NCI-H2081 treated with DMSO at 0.1 percent for 48 hours (cell line): ENCODE measurements at regions not wholly inside any gene's neighbourhood (a gene's known extent, or its start where the extent isn't known, plus 50 kb on each side); places are given as distances from the start of the nearest gene placed in this dataset.

Source experiments
- DNase-seq: peaks from one replicate; lab custom pipeline; 2025; lab: John Stamatoyannopoulos, UW

GRCh38 chr2:144280009-144280408, 239.9 kb downstream of the ZEB2 start:
- no peak for DNase-seq

GRCh38 chr2:144279165-144279564, 240.8 kb downstream of the ZEB2 start:
- no peak for DNase-seq

- DNase-seq: no peak
These were observed 242.1 kb downstream of the ZEB2 start for GRCh38 chr2:144277622-144278354.

- no peak for DNase-seq
These were observed 244.6 kb downstream of the ZEB2 start for GRCh38 chr2:144275340-144275739.

GRCh38 chr2:144274131-144274530, 245.8 kb downstream of the ZEB2 start:
- no peak for DNase-seq

DNA sequence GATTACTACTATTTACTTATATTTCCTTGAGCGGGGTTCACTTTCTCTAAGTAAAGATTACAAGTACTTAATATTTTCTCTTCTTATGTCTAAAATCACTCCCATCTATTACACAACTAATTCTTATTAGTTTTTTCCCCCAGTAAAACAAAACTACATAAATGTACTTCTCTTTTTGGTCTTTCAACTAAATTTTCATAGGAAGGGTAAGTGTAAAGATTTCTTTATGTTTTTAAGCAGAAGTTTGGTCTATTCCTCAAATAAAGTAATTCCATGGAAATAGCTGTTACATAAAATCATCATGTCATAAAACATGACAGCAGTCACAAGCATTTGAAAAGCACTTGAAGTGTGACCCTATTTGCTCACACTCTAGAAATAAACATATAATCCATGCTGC, 249.0 kb downstream of the ZEB2 start:
- DNase-seq: no peak

DNA sequence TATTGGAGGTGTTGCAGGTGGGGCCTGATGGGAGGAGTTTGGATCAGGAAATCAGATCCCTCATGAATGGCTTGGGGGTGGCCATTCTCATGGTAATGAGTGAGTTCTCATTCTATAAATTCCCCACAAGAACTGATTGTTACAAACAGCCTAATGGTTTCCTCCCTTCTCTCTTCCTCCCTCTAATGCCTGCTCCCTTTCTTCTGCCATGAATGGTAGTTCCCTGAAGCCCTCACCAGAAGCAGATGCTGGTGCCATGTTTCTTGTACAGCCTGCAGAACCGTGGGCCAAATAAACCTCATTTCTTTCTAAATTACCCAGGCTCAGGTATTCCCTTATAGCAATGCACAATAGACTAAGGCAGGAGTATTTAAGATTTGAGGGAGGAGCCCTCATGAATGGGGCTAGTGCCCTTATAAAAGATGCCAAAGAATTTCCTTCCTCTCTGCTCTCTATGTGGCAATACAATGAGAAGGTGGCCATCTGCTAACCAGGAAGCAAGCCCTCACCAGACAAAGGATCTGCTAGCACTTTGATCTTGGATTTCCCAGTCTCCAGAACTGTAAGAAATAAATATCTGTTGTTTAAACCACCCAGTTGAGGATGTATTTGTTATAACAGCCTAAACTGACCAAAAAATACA, 251.8 kb downstream of the ZEB2 start:
- DNase-seq: no peak

DNA sequence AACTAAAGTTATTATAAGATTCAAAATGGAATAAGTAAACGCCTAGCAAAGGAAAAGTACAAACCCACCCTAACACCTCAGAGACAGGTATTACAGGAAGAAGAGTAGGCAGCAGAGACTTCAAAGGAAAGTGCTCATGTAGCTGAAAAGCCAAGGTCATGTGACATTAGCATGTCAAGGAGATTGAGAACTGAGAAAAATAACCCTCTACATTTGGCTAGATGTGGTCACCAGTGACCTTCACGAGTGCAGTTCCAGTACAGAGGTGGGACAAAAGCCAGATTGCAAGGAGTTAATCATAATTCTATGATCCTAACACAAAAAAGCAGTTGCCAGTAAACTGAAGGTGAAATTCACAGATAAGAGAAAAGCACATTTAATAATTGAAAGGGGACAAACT, 252.7 kb downstream of the ZEB2 start:
- DNase-seq: no peak

DNA sequence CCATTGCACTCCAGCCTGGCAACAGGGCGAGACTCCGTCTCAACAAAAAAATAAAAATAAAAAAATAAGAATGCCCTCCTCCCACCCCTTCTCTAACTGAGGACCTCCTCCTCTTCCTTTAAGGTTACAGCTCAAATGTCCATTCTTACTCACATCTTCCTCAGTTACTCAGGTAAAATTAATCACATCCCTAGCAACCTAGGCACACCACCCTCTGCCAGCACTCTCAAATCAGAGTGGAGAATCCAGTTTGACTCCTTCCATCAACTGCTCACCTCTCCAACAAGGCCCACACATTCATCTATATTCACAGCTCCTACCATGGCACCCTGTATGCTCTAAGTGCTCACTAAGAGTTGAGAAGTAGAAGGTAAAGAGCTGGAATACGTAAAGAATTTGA, 254.3 kb downstream of the ZEB2 start:
- DNase-seq: no peak

GRCh38 chr2:144261966-144262365, 258.0 kb downstream of the ZEB2 start:
- no peak for DNase-seq

- DNase-seq: no peak
These were observed 258.6 kb downstream of the ZEB2 start for GRCh38 chr2:144261336-144261735.

DNA sequence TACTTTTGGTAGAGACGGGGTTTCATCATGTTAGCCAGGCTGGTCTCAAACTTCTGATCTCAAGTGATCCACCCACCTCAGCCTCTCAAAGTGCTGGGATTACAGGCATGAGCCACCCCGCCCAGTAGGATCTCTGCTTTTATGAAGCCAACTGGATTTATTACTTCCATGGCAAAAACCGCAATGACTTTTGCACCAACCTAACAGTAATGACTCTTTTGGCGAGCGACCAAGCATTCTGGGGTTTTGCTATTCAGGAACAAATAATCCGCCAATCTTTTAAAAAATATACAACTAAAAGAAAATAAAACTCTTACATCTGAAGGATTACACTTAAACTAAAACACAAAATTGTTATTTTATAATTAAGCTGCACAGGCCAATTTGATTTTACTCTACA, 260.6 kb downstream of the ZEB2 start:
- DNase-seq: no peak

DNA sequence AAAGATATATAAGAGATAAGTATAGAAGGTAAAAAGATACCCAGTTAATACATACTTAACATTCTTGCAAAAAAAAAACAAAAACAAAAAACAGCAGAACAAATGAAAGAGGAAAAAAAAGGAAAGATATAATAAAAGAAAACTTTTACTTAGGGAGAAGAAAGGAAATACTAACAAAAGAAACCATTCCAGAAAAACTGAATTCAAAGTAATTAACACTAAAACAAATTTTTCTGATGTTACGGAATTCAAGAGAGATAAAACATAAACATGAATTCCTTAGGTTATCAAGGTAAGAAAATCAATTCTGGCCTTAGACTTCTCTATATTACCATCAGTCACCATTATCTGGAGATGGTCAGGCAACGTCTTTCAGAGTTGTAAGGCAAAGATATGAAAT, 261.8 kb downstream of the ZEB2 start:
- no peak for DNase-seq

- DNase-seq: no peak
These were observed 262.8 kb downstream of the ZEB2 start for GRCh38 chr2:144256996-144257707.

GRCh38 chr2:144254342-144255235, 265.3 kb downstream of the ZEB2 start:
- no peak for DNase-seq

GRCh38 chr2:144253743-144254142, 266.2 kb downstream of the ZEB2 start:
- no peak for DNase-seq

DNA sequence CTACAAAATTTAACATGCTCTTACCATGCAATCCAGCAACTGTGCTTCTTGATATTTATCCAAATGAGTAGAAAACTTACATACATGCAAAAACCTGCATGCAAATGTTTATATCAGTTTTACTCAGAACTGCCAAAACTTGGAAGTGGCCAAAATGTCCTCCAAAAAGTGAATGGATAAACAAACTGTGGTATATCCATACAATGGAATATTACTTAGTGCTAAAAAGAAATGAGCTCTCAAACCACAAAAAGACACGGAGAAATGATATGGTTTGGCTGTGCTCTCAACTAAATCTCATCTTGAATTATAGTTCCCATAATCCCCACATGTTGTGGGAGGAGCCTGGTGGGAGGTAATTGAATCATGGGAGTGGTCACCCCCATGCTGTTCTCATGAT, 267.2 kb downstream of the ZEB2 start:
- no peak for DNase-seq

- no peak for DNase-seq
These were observed 270.8 kb downstream of the ZEB2 start for GRCh38 chr2:144249035-144249637.

DNA sequence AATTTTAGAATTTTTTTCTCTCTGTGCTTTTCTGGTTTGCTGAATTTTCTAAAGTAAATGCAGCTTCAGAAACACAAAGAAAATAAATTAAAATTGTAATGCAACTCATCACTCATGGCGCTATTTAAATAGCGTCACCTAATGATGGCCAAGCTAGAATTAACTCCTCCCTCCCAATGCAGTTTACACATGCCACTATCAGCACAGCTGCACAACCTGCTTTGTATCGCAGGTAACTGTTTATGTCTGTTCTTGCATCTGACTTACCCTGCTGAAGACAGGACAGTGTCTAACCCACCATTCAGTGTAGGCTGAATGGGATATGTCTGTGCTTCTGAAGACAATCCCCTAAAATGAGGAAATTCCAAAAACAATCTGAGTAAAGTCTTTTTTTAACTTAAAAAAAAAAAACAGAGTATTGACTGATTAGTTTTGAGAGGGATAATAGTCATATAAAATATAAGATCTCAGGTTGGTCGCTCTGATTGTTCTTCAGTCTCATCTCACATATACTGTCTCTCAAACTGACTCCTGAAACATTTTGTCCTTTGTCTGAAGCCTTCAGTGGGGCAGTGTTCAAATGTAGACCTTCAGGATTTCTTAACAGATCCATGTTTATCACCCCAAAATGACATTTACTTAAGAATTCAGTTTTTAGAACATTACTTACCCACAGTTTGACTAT, 271.4 kb downstream of the ZEB2 start:
- DNase-seq: no peak

DNA sequence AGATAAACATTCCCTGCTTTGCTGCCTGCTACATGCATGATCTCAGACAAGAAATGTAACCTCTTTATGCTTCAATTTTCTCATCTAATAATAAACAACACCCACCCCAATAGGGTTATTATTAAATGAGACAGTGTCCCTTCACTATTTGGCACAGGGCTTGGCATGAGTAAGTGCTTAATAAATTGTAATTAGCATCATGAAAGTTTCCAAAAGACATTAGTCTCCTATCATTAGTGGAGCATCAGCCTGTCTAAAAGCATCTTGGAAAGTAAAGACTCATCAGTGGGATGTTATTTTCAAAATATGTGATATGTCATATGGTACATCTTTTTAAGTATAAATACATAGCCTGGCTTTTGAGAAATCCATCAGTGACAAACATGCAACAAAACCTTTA, 275.0 kb downstream of the ZEB2 start:
- DNase-seq: no peak

GRCh38 chr2:144242311-144242710, 277.6 kb downstream of the ZEB2 start:
- no peak for DNase-seq
